Stimulated activated CD4-positive, alpha-beta T cell treated with anti-CD3 and anti-CD28 coated beads, Interleukin-12 subunit alpha, Interleukin-12 subunit beta, amount 100 ng/mL, for 4 hours (primary cell): ENCODE measurements at regions not wholly inside any gene's neighbourhood (a gene's known extent, or its start where the extent isn't known, plus 50 kb on each side); places are given as distances from the start of the nearest gene placed in this dataset.

Source experiments
- DNase-seq: peaks from one replicate; pipeline ENCODE4 v3.0.0-alpha.2; 2020

DNA sequence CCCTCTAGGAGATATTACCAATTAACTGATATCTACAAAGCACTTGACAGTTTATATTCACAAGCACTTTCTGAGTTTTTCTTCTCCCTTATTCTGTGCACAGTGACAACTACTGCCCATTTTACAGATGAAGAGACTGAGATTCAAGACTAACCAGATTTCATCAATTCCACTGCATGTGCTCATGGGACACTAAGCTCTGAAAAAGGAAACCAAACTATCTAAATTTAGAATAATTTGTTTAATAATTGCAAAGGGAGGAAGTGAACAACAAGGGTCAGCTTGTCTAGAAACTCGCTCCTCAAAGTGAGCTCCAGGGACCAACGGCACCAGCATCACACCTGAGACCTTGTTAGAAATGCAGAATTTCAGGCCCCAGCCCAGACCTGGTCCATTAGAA, 50.8 kb upstream of the MYLIP start:
- no peak for DNase-seq

DNA sequence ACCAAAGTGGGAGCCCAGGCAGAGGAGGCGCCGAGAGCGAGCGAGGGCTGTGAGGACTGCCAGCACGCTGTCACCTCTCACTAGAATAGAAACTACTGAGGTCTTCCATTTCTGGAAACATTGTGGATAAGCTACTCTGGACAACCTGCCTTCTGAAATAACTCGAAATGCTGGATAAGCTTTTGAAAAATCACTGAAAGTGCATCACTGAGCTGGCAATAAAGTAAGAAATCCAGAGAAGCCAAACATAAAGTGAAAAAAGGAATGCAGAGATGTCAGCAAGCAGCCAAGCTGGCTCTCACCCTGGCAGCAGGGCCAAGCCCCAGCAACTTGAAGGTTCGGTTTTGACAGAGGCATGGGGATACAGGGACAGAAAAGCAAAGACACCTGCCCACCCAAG, 59.2 kb upstream of the MYLIP start:
- no peak for DNase-seq

DNA sequence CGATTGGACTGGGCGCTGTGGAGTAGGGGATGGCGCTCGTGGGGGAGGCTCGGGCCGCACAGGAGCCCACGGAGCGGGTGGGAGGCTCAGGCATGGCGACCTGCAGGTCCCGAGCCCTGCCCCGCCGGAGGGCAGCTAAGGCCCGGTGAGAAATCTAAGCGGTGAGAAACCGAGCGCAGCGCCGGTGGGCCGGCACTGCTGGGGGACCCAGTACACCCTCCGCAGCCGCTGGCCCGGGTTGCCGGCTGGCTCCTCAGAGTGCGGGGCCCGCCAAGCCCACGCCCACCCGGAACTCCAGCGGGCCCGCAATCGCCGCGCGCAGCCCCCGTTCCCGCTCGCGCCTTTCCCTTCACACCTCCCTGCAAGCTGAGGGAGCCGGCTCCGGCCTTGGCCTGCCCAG, 59.7 kb upstream of the MYLIP start:
- DNase-seq = no peak

DNA sequence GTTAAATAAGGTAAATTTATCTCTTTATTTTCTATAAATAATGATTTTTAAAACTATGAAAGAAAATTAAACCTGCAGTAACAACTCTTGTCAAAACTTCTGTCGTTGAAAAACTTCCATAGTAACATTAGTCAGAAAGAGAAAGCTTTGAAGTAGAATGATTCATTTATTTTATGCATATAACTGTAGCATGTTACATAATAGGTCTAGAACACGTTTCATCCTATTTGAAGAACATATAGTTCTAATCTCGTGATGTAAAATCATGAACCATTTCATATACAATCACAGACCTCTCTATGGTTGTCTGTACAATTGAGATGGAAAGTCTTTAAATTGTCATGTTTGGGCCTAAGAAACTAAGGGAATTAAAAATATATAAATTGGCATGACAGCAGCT, 61.3 kb upstream of the MYLIP start:
- no peak for DNase-seq

DNA sequence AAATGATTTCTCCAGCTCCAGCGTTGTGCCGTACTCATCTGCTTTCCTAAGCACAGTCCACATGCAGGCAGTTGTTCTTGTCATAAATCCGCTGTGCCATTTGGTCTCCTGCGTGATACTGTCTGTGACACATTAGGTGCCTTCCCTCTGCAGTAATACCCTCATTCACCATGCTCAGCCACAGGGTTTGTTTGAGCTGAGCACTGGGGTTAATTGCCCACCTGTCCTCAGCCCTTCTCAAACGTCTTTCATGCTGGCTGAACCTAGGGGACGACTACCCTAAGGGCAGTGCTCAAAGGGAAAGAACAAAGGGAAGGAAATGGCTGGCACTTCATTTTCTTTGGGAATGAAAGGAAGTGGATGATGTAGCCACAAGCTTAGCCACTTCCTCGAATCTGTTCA, 64.2 kb upstream of the MYLIP start:
- no peak for DNase-seq

DNA sequence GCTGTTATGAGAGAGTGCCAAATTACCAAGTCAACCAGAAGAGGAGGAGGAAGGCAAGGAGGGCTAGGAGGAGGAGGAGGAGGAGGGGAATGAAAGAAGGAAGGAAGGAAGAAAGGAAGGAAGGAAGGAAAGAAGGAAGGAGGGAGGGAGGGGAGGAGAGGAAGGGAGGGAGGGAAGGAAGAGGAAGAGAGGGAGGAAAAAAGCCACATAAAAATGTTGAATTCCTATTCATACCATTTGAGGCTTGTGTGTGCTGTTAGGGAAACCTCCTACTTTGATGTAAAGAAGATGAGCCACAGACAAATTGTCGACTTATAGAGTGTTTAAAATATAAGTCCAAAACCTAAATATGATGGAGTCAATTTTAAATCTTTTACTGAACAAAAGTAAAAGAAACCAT, 65.3 kb upstream of the MYLIP start:
- DNase-seq = no peak

DNA sequence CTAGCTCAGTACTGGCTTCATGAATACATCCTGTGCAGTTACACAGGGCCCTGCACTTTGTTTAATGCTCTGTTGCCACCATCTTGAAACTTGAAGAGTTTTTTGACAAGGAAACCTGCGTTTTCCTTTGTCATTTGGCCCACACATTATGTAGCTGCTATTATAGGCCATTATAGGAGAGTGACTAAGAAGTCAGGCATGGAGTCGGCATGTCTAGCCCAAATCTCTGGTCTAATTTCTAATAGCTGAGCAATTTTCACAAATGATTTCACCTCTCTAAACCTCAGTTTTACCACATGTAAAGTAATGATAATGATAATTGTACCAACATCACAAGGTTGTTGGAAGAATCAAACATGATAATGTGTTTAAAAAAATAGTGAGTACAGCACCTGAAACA, 67.1 kb upstream of the MYLIP start:
- no peak for DNase-seq

DNA sequence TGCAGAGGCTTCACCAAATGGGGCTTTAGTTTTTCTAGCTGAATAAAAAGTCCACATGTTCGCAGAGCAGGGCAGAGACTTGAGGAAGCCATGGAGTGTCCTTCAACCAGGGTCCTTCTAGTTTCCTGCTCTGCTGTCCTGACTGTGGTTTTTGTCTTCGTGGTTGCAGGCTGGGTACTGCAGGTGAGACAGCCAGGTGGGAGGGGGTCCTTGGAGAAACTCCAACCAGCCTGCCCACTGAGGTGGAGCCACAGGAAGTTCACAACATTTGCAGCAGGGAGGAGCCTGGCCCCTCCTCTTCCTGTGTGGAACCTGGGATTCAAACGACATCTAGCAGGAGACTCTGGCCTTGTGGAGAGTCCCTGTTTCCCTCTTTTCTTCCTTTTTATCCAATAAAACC, 68.8 kb upstream of the MYLIP start:
- DNase-seq = no peak

DNA sequence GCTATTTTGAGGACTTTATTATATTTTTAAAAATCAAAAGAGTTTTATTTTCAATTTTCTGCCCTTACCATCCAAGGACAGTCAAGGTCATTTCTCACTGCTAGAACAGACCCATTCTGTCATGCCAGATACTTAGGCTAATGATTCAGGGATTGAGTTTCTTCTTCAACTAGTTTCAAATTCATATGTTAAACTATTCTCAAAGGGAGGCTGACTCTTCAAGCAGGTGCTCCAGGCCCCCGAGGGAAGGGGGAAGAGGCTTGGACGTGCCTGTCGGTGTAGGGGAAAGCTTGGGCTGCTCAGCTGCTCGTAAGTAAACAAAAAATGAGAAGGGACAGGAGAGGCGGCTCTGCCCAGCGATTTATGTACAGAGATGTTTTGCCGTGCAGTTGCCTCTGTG, 69.4 kb upstream of the MYLIP start:
- no peak for DNase-seq

DNA sequence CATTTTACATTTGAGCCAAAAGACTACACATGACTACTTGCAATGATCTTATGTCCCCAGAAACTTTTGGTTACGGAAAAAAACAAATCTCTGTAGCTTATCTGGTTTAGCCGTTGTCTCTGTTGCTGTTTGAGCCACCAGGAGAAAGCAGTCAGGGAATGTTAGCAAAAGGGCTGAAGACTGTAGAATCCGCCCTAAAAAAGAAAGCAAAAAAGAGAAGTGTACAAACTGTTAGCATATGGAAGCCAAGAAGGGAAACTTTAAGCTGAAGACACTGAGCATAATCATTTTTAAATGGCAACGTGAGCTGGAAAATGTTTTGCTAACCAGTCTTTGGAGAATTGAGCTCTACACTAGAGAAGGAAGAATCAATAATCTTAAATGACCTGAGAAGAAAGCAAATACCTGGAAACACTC, 69.9 kb upstream of the MYLIP start:
- no peak for DNase-seq

DNA sequence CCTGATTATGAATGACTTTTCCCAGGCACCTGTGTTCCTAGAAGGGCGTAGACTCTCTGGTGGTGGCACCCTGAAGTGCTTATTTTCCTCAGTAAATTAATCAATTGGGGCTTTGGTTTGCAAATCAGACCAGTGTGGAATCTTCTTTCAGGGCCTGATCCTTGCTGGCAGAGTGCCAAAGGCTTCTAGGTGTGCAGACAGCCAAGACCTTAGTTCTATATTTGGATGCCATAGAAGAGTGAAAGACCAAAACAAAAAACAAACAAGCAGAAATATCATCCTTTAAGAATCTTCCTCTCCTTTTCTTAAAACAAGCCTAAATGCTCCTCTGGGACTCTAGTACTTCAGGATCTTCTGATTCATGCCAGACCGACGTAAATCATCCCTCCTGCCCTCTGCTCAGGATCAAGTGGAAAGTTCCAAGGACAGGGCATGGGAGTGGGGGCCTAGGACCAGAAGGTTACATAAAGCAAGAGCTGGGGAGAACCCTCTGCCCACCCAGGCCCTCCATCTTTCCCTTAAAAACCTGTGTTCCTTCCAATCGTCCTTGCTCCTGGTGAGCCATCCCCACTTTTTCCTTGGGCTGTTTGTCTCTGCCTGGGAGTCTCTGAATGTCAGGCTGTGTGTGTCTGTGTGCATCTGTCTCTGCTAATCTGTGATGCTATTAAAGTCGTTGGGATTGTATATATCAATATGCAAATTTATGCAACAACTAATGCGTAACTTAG, 70.5 kb upstream of the MYLIP start:
- DNase-seq = no peak

DNA sequence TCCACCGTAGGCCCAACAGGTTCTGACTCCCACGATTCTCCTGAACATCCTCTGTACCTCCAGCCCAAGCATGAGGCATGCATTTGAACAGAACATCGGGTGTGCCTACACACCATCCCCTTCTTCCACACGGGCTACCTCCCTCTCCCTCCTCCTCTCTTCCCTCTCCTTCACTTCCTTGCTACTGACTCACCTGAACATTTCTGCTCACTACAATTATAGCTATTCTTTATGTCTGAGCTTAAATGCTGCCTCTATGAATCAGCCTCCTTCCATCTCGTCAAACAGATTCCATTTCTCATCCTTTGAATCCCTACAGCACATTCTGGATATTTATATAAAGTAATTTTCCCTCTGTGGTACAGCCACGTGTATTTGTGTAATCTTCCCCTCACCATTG, 71.4 kb upstream of the MYLIP start:
- DNase-seq = no peak

DNA sequence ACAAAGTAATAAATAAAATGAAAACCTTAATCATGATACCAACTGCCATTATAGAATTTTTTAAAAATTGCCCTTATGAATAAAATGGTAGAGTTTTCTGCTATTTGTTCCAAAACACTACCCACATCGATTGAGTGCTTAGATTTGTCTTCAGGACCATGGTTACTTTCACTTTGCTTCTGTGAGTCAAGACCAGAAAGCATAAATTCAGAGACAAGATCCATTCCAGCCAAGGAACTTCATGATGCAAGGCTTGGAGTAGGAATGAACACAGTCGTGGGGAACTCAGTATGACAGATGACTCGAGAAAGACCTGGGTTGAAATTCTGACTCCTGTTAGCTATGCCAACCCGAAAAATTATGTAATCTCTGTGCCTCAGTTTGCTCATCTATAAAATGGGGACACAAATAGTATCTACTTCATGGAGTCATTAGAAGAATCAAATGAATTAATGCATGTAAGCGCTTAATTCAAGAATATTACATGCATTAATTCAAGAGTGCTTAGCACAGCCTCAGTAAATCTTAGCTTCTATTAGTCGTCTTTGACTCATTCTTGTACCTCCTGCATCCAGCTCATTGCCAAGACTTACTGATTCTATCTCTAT, 72.5 kb upstream of the MYLIP start:
- no peak for DNase-seq

DNA sequence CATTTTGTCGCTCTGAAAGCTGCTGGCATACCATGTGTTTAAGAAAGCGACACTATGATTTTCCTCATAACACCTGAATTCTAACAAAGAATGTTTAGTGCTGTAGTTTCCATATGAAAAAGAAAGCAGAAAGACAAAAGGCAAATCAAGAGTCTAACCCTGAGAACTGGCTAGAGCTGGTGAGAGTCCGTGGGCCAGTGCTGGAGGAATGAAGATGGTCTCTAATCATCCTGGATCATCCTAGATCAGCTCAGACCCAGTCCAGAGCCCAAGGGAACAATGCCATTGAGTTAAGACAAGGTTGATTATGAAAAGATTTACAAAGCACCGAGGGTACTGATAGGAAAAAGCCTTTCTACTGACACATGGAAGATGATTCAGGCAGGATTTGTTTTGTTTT, 73.0 kb upstream of the MYLIP start:
- no peak for DNase-seq

DNA sequence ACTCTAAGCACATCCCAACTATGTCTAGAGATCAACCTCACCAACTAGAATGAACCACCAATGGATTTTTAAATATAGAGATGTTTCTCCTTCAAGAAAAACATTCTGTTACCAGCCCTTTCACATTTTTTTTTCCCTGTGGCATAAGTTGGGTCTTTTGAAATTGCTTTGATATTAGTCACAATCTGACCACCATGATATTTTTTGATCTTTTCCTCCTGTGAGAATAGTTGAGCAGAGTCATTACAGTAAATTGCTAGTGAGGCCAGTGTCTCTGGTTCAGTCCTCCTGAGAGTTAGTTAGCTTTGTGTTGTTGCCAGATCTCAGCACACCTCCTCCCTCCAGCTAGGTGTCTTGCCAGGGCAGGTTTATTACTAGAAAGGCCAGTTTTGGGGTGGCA, 79.7 kb upstream of the MYLIP start:
- no peak for DNase-seq

DNA sequence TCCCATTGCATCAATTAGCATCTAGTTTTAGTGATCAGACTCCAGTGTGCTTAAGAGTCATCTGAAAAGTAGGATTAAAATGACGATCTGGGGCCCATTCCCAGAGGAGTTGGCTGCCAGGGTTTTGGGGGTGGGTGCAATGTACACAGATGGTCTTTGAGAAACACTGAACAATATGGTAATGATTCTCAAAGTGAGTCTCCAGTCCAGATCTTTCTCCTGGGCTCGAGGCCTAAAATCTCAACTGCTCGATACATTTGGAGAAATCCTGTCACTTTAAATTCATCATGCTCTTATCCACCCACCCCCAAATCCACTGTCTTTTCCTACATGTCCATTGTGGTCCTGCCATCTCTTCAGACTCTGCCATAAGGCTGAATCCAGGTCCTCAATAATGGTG, 80.7 kb upstream of the MYLIP start:
- no peak for DNase-seq

DNA sequence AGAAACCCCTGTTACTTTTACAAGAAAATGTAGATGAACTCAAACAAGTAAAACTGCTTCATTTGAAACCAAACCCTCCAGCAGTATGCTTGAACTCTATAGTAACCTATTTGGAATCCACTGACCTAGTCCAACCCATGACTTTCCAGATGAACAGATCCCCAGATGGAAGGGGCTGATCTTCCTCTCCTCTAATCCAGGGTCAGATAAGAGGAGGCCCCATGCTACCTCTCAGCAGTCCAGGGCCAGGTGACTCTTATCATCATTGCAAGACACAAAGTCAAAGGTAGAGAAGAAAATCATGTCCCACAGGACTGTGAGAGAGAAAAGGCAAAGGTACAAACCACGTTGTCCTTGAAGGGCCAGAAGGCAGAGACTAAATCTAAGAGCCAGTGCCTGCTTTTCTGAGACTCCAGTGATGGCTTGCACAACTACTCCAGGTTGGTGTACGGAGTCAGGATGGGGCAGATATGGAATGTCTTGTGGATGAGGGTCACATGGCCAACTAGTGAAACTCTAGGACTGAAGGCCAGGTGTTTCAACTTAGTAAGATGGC, 81.4 kb upstream of the MYLIP start:
- DNase-seq = no peak

DNA sequence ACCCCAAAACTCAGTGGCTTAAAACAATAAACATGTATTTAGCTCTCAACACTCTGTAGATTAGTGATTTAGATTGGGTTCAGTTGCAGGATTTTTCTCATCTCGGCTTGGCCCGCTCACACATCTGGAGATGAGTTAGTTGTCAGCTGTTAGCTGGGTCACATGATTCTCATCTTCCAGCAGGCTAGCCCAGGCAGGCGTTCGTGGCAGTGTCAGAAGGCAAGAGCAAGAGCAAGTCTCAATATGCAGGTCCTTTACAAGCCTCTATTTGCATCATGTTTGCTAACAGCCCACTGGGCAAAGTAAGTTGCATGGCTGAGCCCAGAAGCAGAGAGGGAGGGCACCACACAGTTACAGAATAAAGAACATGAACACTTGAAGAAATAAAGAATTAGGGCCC, 83.6 kb upstream of the MYLIP start:
- DNase-seq = no peak

DNA sequence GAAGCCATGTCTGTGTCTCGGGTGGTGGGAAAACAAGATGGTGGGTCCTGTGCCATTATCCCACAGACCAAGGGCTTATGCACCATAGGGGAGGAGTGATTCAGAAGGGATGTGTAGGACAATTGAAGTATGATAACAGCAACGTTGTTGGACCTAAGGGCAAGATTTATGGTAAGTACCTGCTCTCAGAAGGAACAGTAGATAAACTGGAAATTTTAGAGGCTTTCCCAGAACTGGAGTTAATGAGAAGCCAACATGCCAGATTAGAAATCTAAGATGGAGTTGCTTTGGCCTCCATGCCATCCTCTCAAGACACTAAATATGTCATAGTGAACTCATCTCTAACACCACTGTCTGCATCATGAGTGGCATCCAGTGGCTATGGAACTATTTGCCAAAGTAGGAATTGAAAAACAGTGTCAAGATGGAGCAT, 84.7 kb upstream of the MYLIP start:
- DNase-seq = no peak

DNA sequence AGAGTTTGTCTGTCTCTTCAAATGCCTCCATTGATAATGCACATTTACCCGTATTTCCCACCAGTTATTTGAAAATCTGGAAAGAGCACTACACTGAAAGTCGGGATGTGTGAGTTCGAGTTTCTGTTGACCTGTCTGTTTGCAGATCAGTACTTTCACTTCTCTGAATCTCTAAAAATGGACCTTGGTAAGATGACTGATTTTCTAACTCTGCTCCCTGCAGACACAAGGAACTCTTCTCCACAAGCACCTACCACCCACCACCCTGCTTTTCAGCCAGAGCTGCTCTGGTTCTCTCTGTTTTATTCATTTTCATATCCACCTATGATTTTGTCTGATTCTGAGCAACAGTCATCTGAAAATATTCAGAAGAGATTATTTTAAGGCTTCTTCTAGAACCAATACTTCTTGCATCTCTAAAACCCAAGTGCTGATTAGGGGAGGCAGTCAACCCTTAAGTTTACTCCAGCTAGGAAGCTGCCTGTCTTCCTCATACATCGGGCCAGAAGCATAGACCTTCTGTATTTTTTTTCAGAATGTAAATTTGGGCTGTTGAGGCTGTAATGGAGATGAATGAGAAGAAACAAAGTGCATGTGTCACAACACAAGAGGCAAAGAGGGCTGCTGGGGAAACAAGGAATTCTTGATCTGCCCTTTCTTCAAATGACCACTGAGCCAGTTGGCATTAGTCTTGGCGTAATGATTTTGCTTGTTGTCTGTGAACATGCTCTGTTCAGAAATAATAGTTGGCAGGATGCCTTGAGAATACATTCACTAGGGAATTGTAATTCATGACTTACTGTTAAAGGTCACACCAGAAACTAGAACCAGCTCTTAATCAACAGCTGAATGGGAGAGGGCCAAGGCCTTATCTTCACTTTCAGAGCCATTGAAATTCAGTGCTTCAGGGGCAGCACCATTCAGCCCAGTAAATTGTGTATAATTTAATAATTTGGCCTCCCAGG, 85.4 kb upstream of the MYLIP start:
- no peak for DNase-seq

DNA sequence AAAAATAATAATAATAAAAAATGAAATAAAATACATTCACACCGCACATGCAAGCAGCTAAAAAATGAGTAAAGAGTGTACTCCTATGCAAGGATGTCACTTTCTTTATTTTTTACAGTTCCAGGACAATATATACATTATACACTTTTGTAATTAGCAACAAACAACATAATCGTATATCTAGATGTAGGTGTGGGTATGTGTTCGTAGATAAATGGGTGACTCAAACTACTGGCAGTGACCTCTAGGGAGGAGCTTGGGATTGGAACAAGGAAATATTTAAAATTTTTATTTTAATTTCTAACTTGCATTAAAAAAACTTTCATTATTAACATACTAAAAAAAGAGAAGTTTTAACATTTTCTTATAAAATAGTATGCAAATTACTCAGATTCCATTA, 86.1 kb upstream of the MYLIP start:
- no peak for DNase-seq

DNA sequence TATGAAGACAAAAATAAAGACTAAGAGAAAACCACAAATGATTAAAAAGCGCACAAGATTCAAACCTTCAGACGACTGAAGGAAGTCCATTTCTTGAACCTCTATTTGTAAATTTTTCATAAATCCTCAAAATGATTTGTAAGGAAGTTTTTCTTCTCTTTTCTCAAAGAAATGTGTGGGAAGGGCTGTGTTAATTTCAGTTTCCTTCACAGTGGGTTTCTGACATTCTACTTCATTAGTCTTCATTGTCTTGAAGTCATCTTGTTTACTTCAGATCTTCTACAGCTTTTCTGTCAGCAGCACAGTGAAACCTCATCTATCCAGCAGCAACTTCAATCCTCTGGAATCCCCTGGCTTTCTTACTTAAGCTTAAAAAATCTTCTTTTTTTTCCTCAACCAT, 87.6 kb upstream of the MYLIP start:
- DNase-seq = no peak

DNA sequence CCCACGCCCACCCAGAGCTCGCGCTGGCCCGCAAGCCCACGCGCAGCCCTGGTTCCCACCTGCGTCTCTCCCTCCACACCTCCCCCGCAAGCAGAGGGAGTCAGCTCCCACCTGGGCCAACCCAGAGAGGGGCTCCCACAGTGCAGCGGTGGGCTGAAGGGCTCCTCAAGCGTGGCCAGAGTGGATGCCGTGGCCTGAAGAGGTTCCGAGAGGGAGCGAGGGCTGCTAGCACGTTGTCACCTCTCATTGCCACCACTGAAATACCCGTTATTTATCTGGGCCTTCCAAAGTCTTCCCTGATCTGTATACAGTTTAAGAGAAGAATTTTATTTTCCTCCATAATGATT, 88.3 kb upstream of the MYLIP start:
- no peak for DNase-seq
